ENCODE measurements at regions not wholly inside any gene's neighbourhood (a gene's known extent, or its start where the extent isn't known, plus 50 kb on each side); places are given as distances from the start of the nearest gene placed in this dataset.

DNA sequence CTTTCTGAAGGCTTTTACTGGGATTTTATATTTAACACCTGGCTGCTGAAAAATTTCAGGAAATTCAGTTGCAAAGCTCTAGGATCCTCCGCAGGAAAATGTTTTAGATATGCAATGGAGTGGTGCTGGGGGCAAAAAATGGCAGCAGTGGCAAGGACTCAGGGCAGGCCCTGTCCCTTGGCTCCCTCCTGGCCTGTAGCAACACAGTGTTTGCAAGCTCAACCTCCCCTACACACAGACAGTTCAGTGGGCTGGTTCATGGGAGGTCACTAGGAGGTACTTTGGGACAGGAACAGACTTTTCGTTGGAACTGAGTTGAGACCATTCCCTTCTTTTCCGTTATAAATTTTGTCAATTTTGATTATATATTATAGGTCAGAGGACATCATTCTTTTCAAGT, 270.4 kb downstream of the ADAMTS20 start:
- Histone ChIP-seq H3K36me3 (ENCODE audit: control insufficient read depth in 2 of 2, insufficient read depth in 2 of 2, low read length in 1 of 2) (no peaks in the 10 kb centered on the region), H3K9ac (ENCODE audit: control insufficient read depth, insufficient read depth, low read length) (no peak overlapping the region), H2AFZ (ENCODE audit: control insufficient read depth, low read depth, low read length) (no peak overlapping the region), H3K27ac (ENCODE audit: control insufficient read depth, insufficient read depth) (no peak overlapping the region), H3K27me3 (replicated peaks in 1 of 2; ENCODE audit: control insufficient read depth in 2 of 2, insufficient read depth in 2 of 2, low read length in 1 of 2) (no peaks in the 10 kb centered on the region), H4K20me1 (ENCODE audit: control insufficient read depth, insufficient read depth) (no peaks in the 10 kb centered on the region), H3K4me1 (ENCODE audit: control insufficient read depth, insufficient read depth, low read length) (peaks cover 3% of the 10 kb centered on the region; the same call in 1 of the 2 replicates), H3K79me2 (ENCODE audit: control insufficient read depth, insufficient read depth, low read length) (no peaks in the 10 kb centered on the region), H3K4me2 (ENCODE audit: control insufficient read depth, insufficient read depth) (no peak overlapping the region), H3K4me3 (no peak overlapping the region), H3K9me3 (replicated peaks; ENCODE audit: control insufficient read depth, insufficient read depth, low read length) (no peaks in the 10 kb centered on the region)
- 39% methylated on average over 3 of the region's 3 CpGs for WGBS (ENCODE audit: insufficient coverage, insufficient replicate concordance, low lambda C conversion rate, missing lambda C conversion rate)
- intact Hi-C loops (cut with micrococcal nuclease; ENCODE audit: unreplicated experiment), result loop anchor here (5.0 kb wide), 2 partner anchors 519 to 714 kb away; no protein-coding TSS in a partner anchor
- DNase-seq (ENCODE audit: low read depth, low spot score) (no peak), FAIRE-seq (no peak), ATAC-seq (no peak)
- SMC1A ChIA-PET (ENCODE audit: uncharacterized antibody, unreplicated experiment), result interaction anchor here (0.6 to 6.4 kb wide), 37 partner anchors 8 to 1256 kb away, joined by 3 to 49 read pairs (median 4); no protein-coding TSS in a partner anchor
- TF ChIP-seq, protein P1, sequence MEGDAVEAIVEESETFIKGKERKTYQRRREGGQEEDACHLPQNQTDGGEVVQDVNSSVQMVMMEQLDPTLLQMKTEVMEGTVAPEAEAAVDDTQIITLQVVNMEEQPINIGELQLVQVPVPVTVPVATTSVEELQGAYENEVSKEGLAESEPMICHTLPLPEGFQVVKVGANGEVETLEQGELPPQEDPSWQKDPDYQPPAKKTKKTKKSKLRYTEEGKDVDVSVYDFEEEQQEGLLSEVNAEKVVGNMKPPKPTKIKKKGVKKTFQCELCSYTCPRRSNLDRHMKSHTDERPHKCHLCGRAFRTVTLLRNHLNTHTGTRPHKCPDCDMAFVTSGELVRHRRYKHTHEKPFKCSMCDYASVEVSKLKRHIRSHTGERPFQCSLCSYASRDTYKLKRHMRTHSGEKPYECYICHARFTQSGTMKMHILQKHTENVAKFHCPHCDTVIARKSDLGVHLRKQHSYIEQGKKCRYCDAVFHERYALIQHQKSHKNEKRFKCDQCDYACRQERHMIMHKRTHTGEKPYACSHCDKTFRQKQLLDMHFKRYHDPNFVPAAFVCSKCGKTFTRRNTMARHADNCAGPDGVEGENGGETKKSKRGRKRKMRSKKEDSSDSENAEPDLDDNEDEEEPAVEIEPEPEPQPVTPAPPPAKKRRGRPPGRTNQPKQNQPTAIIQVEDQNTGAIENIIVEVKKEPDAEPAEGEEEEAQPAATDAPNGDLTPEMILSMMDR (IDR thresholded peaks at IDR 0.05 in 2 of 3, conservative IDR thresholded peaks at IDR 0.05 in 1 of 3; ENCODE audit: control insufficient read depth in 2 of 3, extremely low read depth in 1 of 3, insufficient read depth in 1 of 3, low read depth in 3 of 3, low read length in 3 of 3), result no peak
- TF ChIP-seq ZZZ3 (IDR thresholded peaks at IDR 0.05; ENCODE audit: control insufficient read depth, insufficient read length, low read depth) (no peak), BMI1 (IDR thresholded peaks at IDR 0.05; ENCODE audit: borderline replicate concordance) (no peak), NKRF (conservative IDR thresholded peaks at IDR 0.05) (no peak), MXI1 (IDR thresholded peaks at IDR 0.05; ENCODE audit: low read depth, low read length) (no peak), ASH2L (IDR thresholded peaks at IDR 0.05; ENCODE audit: borderline replicate concordance, low read depth) (no peak), POU2F2 (IDR thresholded peaks at IDR 0.05; ENCODE audit: borderline replicate concordance, low read depth, low read length) (no peak)
- CTCF ChIA-PET, result interaction anchor here (0.5 to 6.8 kb wide), 30 partner anchors 9 to 949 kb away, joined by 3 to 71 read pairs (median 4); no protein-coding TSS in a partner anchor
- BruUV-seq (replicated peaks), result no TSS peak
- RAD21 ChIA-PET (ENCODE audit: unreplicated experiment), result interaction anchor here (0.7 to 4.2 kb wide), 17 partner anchors 9 to 1156 kb away, joined by 3 to 38 read pairs (median 6); no protein-coding TSS in a partner anchor
- POLR2A ChIA-PET, result no interaction called here
- in situ Hi-C loops (cut with MboI), result loop anchor here (10.0 kb wide), 1 partner anchor 687 kb away; no protein-coding TSS in a partner anchor

All from GM12878 (cell line).